ENCODE measurements at regions not wholly inside any gene's neighbourhood (a gene's known extent, or its start where the extent isn't known, plus 50 kb on each side); places are given as distances from the start of the nearest gene placed in this dataset.
"Not testable (repeated sequence)": the region's sequence is repeated elsewhere in the genome, so short reads cannot be mapped to it uniquely, and the experiment has no call there.

- Histone ChIP-seq H3K4me1 (no peaks in the 10 kb centered on the region), H3K9me3 (no peaks in the 10 kb centered on the region), H3K27me3 (no peaks in the 10 kb centered on the region), H3K4me3 (no peak overlapping the region), H3K27ac (no peak overlapping the region), H3K36me3 (no peaks in the 10 kb centered on the region)
- ATAC-seq (no peak), DNase-seq (no peak)
- intact Hi-C loops (cut with DNase I): no loop called here
- TF ChIP-seq POLR2A (IDR thresholded peaks at IDR 0.05) (no peak), CTCF (IDR thresholded peaks at IDR 0.05) (no peak)
These were observed 507.2 kb upstream of the ANO3 start for GRCh38 chr11:25824688-25825087.

GRCh38 chr11:25831485-25831884 is 500.4 kb upstream of the ANO3 start:
- H3K4me3 ChIP-seq; H3K27ac ChIP-seq; DNase-seq; H3K4me1 ChIP-seq; H3K36me3 ChIP-seq; H3K9me3 ChIP-seq; ATAC-seq; H3K27me3 ChIP-seq; intact Hi-C loops (cut with DNase I): not testable (repeated sequence)
- 91% methylated on average over 4 of the region's 10 CpGs for WGBS (ENCODE audit: insufficient coverage, low coverage, low lambda C conversion rate, missing lambda C conversion rate)

- ATAC-seq: no peak
- no peak for TF ChIP-seq POLR2A (IDR thresholded peaks at IDR 0.05)
- H3K27ac ChIP-seq: no peak overlapping the region
- no peak for DNase-seq
- H3K27me3 ChIP-seq: no peaks in the 10 kb centered on the region
- no peaks in the 10 kb centered on the region for H3K9me3 ChIP-seq
- 79% methylated on average over 3 of the region's 6 CpGs for WGBS (ENCODE audit: insufficient coverage, low coverage, low lambda C conversion rate, missing lambda C conversion rate)
- no peak overlapping the region for H3K4me3 ChIP-seq
- intact Hi-C loops (cut with DNase I): no loop called here
- no peaks in the 10 kb centered on the region for H3K4me1 ChIP-seq
- H3K36me3 ChIP-seq: no peaks in the 10 kb centered on the region
These were observed 492.9 kb upstream of the ANO3 start for GRCh38 chr11:25838918-25839625.

- DNase-seq: no peak
- Histone ChIP-seq H3K4me3 (no peak overlapping the region), H3K4me1 (no peaks in the 10 kb centered on the region), H3K9me3 (no peaks in the 10 kb centered on the region), H3K27me3 (no peaks in the 10 kb centered on the region), H3K27ac (no peak overlapping the region), H3K36me3 (no peaks in the 10 kb centered on the region)
- no peak for ATAC-seq
- 40% methylated on average over 4 of the region's 4 CpGs for WGBS (ENCODE audit: insufficient coverage, low coverage, low lambda C conversion rate, missing lambda C conversion rate)
- intact Hi-C loops (cut with DNase I): no loop called here
- TF ChIP-seq POLR2A (IDR thresholded peaks at IDR 0.05) (no peak), CTCF (IDR thresholded peaks at IDR 0.05) (no peak)
These were observed 487.1 kb upstream of the ANO3 start for GRCh38 chr11:25844811-25845210.

- WGBS (ENCODE audit: insufficient coverage, low coverage, low lambda C conversion rate, missing lambda C conversion rate): 73% methylated on average over 4 of the region's 4 CpGs
- H3K27ac ChIP-seq: no peak overlapping the region
- ATAC-seq (no peak), DNase-seq (no peak)
- no peak for TF ChIP-seq CTCF (IDR thresholded peaks at IDR 0.05)
- TF ChIP-seq POLR2A (IDR thresholded peaks at IDR 0.05): no peak
- H3K27me3 ChIP-seq: no peaks in the 10 kb centered on the region
- intact Hi-C loops (cut with DNase I): no loop called here
- H3K4me1 ChIP-seq: no peaks in the 10 kb centered on the region
- H3K4me3 ChIP-seq: no peak overlapping the region
- no peaks in the 10 kb centered on the region for H3K36me3 ChIP-seq
- no peaks in the 10 kb centered on the region for H3K9me3 ChIP-seq
These were observed 476.0 kb upstream of the ANO3 start for GRCh38 chr11:25855916-25856315.

- no peak overlapping the region for H3K27ac ChIP-seq
- ATAC-seq: no peak
- H3K4me3 ChIP-seq: no peak overlapping the region
- no peak for DNase-seq
- no peak for TF ChIP-seq POLR2A (IDR thresholded peaks at IDR 0.05)
- no peak for TF ChIP-seq CTCF (IDR thresholded peaks at IDR 0.05)
- H3K9me3 ChIP-seq: no peaks in the 10 kb centered on the region
- H3K36me3 ChIP-seq: no peaks in the 10 kb centered on the region
- WGBS (ENCODE audit: insufficient coverage, low coverage, low lambda C conversion rate, missing lambda C conversion rate): 67% methylated on average over 5 of the region's 5 CpGs
- no peaks in the 10 kb centered on the region for H3K4me1 ChIP-seq
- no peaks in the 10 kb centered on the region for H3K27me3 ChIP-seq
- intact Hi-C loops (cut with DNase I): no loop called here
These were observed 472.2 kb upstream of the ANO3 start for GRCh38 chr11:25859776-25860175.
